PC-3 (cell line): ENCODE measurements at regions not wholly inside any gene's neighbourhood (a gene's known extent, or its start where the extent isn't known, plus 50 kb on each side); places are given as distances from the start of the nearest gene placed in this dataset.

Experiments
- ATAC-seq: fragments of 200-7000 bp; cut with Tn5 transposase; 2 replicates; pipeline ENCODE4 v1.9.1; 2020; ENCODE audit warnings: mild to moderate bottlenecking, moderate library complexity
- BruUV-seq: library from RNA; stranded (reverse); fragments of 400-500 nt; replicated peaks from 2 replicates; lab custom pipeline; 2021; lab: Mats Ljungman, UMichigan
- CTCF ChIA-PET: fragments of 300-600 bp; sonication (Branson Sonifier 250); formaldehyde crosslinking; loops from one replicate; lab custom pipeline; 2022; ENCODE audit warnings: antibody characterized with exemption; lab: Charles Lee
- POLR2A ChIA-PET: fragments of 300-600 bp; sonication (Branson Sonifier 250); formaldehyde crosslinking; loops from one replicate; lab custom pipeline; 2022; ENCODE audit warnings: antibody characterized with exemption; ENCODE audit not compliant: unreplicated experiment; lab: Charles Lee
- DNase-seq: peaks from one replicate; pipeline ENCODE4 v3.0.0-alpha.2; 2015
- H2AFZ ChIP-seq: fragments of 300-600 bp; sonication (generic); 2 replicates; pipeline ENCODE4 v1.6.0; 2016; ENCODE audit warnings: antibody characterized with exemption, low read length
- H3F3A ChIP-seq: fragments of 300-600 bp; sonication (generic); one replicate; pipeline ENCODE4 v1.6.0; 2017; ENCODE audit warnings: antibody characterized with exemption, low read length, control low read depth, mild to moderate bottlenecking; ENCODE audit not compliant: unreplicated experiment
- H3K27ac ChIP-seq: fragments of 300-600 bp; sonication (generic); 2 replicates; pipeline ENCODE4 v1.5.1; 2016; ENCODE audit warnings: mild to moderate bottlenecking, low read length
- H3K27me3 ChIP-seq: fragments of 300-600 bp; sonication (generic); 2 replicates; pipeline ENCODE4 v1.6.1; 2016; ENCODE audit warnings: low read length, mixed read lengths
- H3K36me3 ChIP-seq: fragments of 300-600 bp; sonication (generic); 2 replicates; pipeline ENCODE4 v1.6.1; 2016; ENCODE audit warnings: low read depth, mixed run types, low read length, mixed read lengths
- H3K4me1 ChIP-seq: fragments of 300-600 bp; sonication (generic); 2 replicates; pipeline ENCODE4 v1.5.1; 2016; ENCODE audit warnings: low read length; ENCODE audit not compliant: insufficient read depth
- H3K4me2 ChIP-seq: fragments of 300-600 bp; sonication (generic); 2 replicates; pipeline ENCODE4 v1.6.0; 2016; ENCODE audit warnings: low read length
- H3K4me3 ChIP-seq: fragments of 300-600 bp; sonication (generic); 2 replicates; pipeline ENCODE4 v1.5.1; 2016; ENCODE audit warnings: mild to moderate bottlenecking, low read length, mixed read lengths
- H3K79me2 ChIP-seq: fragments of 300-600 bp; sonication (generic); 2 replicates; pipeline ENCODE4 v1.6.1; 2017; ENCODE audit warnings: low read length, mixed read lengths
- H3K9ac ChIP-seq: fragments of 300-600 bp; sonication (generic); 2 replicates; pipeline ENCODE4 v1.6.0; 2016; ENCODE audit warnings: mild to moderate bottlenecking, low read length
- H3K9me2 ChIP-seq: fragments of 300-600 bp; sonication (generic); replicated peaks from 2 replicates; pipeline ENCODE4 v1.6.1; 2016; ENCODE audit warnings: mixed run types, low read length, mixed read lengths
- H3K9me3 ChIP-seq: fragments of 300-600 bp; sonication (generic); 2 replicates; pipeline ENCODE4 v1.6.1; 2016; ENCODE audit warnings: low read length, mixed read lengths
- H4K20me1 ChIP-seq: fragments of 300-600 bp; sonication (generic); 2 replicates; pipeline ENCODE4 v1.6.1; 2016; ENCODE audit warnings: low read length, mixed read lengths
- CTCF ChIP-seq: fragments of 300-600 bp; sonication (generic); conservative IDR thresholded peaks from 2 replicates; pipeline ENCODE4 v1.5.1; 2017; ENCODE audit warnings: antibody characterized with exemption, low read depth, mild to moderate bottlenecking, low read length
- EZH2 ChIP-seq: fragments of 300-600 bp; sonication (generic); IDR thresholded peaks from one replicate; pipeline ENCODE4 v1.6.1; 2017; ENCODE audit warnings: antibody characterized with exemption, mild to moderate bottlenecking, low read length; ENCODE audit not compliant: unreplicated experiment
- EZH2phosphoT487 ChIP-seq: fragments of 300-600 bp; sonication (generic); IDR thresholded peaks from 2 replicates; pipeline ENCODE4 v1.6.1; 2018; ENCODE audit warnings: mild to moderate bottlenecking, antibody characterized with exemption, low read length, borderline replicate concordance
- intact Hi-C: fragments of 100-400 bp; cut with micrococcal nuclease; formaldehyde crosslinking; loops from 2 replicates; pipeline ENCODE4 v1.9.0; 2023

- no TSS peak for BruUV-seq
- Histone ChIP-seq H2AFZ (no peak overlapping the region), H3K4me1 (no peaks in the 10 kb centered on the region), H3K79me2 (no peaks in the 10 kb centered on the region), H3K4me3 (no peak overlapping the region), H3K36me3 (no peaks in the 10 kb centered on the region), H3K27me3 (peaks cover under 1% of the 10 kb centered on the region), H3F3A (no peaks in the 10 kb centered on the region), H3K9me2 (no peaks in the 10 kb centered on the region), H3K9ac (no peak overlapping the region), H3K27ac (no peak overlapping the region), H3K4me2 (no peak overlapping the region; the same call in 1 of the 2 replicates), H3K9me3 (no peaks in the 10 kb centered on the region), H4K20me1 (no peaks in the 10 kb centered on the region)
- no peak for TF ChIP-seq EZH2
- TF ChIP-seq EZH2phosphoT487: no peak
- no peak for TF ChIP-seq CTCF
- no peak for ATAC-seq
- DNase-seq: no peak
- POLR2A ChIA-PET: no interaction called here
- CTCF ChIA-PET: no interaction called here
- intact Hi-C loops: loop anchor here (1.0 to 2.0 kb wide), 5 partner anchors 136 to 437 kb away; no protein-coding TSS in a partner anchor
Observed at GRCh38 chr21:16330908-16331268, 601.1 kb downstream of the USP25 start.

- intact Hi-C loops: no loop called here
- H3K4me3 ChIP-seq: no peak overlapping the region
- H3K9me2 ChIP-seq: no peaks in the 10 kb centered on the region
- no peaks in the 10 kb centered on the region for H4K20me1 ChIP-seq
- H3K27me3 ChIP-seq: peaks cover 4% of the 10 kb centered on the region; the same call in 1 of the 2 replicates
- ChIA-PET CTCF (no interaction called here), POLR2A (no interaction called here)
- H3F3A ChIP-seq: no peaks in the 10 kb centered on the region
- no peak overlapping the region for H3K4me2 ChIP-seq
- no peaks in the 10 kb centered on the region for H3K36me3 ChIP-seq
- no peaks in the 10 kb centered on the region for H3K4me1 ChIP-seq
- no TSS peak for BruUV-seq
- H3K9ac ChIP-seq: no peak overlapping the region
- ATAC-seq: no peak
- no peaks in the 10 kb centered on the region for H3K79me2 ChIP-seq
- DNase-seq: no peak
- H3K9me3 ChIP-seq: no peaks in the 10 kb centered on the region
- no peak overlapping the region for H2AFZ ChIP-seq
- no peak for TF ChIP-seq EZH2
- H3K27ac ChIP-seq: no peak overlapping the region
Observed at GRCh38 chr21:16337266-16337665, 607.5 kb downstream of the USP25 start.

- peaks cover 23% of the 10 kb centered on the region for H3K27me3 ChIP-seq
- no peak overlapping the region for H3K9ac ChIP-seq
- no peaks in the 10 kb centered on the region for H3K4me1 ChIP-seq
- H4K20me1 ChIP-seq: no peaks in the 10 kb centered on the region
- no peaks in the 10 kb centered on the region for H3K9me3 ChIP-seq
- H3K4me3 ChIP-seq: no peak overlapping the region
- CTCF ChIA-PET: no interaction called here
- DNase-seq (no peak), ATAC-seq (no peak)
- TF ChIP-seq EZH2: no peak
- TF ChIP-seq CTCF: no peak
- no peak for TF ChIP-seq EZH2phosphoT487
- no peaks in the 10 kb centered on the region for H3K9me2 ChIP-seq
- H3K27ac ChIP-seq: no peak overlapping the region
- H3F3A ChIP-seq: no peaks in the 10 kb centered on the region
- H3K4me2 ChIP-seq: no peak overlapping the region
- intact Hi-C loops: no loop called here
- H3K36me3 ChIP-seq: no peaks in the 10 kb centered on the region
- BruUV-seq: no TSS peak
- POLR2A ChIA-PET: no interaction called here
- H3K79me2 ChIP-seq: no peaks in the 10 kb centered on the region
- no peak overlapping the region for H2AFZ ChIP-seq
Observed at GRCh38 chr21:16342932-16343331, 613.1 kb downstream of the USP25 start.
